Stomach (tissue), 4 donors: ENCODE measurements at regions not wholly inside any gene's neighbourhood (a gene's known extent, or its start where the extent isn't known, plus 50 kb on each side); places are given as distances from the start of the nearest gene placed in this dataset.

Experiments
- EP300 ChIP-seq: sonication (generic); formaldehyde crosslinking; IDR thresholded peaks from one replicate; pipeline ENCODE4 v1.6.1; 2017; ENCODE audit warnings: antibody characterized with exemption
- POLR2A ChIP-seq, 4 donors: fragments of 450-650 bp; IDR thresholded peaks; one replicate each; pipeline ENCODE4 v1.6.1; 2016; ENCODE audit warnings: antibody characterized with exemption in 4 of 4, control low read depth in 2 of 4, mild to moderate bottlenecking in 1 of 4, moderate library complexity in 1 of 4

DNA sequence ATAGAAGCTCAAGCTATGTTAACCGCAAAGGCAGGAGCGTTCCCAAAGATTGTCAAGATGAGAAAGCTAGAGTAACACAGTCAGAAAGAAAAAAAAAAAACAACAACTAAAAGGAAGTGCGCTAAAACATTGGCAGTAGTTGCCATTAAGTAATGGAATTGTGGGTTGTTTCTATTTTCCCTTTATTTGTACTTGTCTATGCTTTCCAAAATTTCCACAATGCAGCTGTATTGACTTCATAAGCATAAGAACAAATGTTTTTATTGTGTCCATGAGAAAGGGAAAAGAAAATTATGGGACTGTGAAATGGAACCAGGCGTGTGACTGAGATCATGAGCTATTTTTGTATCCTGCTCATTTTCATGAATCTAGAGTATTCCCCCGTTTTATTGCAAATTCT, 153.4 kb downstream of the TMEM114 start:
- no peak for TF ChIP-seq EP300
- TF ChIP-seq POLR2A (IDR thresholded peaks at IDR 0.05): no peak
